GM23338 (cell line): ENCODE measurements at regions not wholly inside any gene's neighbourhood (a gene's known extent, or its start where the extent isn't known, plus 50 kb on each side); places are given as distances from the start of the nearest gene placed in this dataset.

Experiments used
- ATAC-seq: fragments of 200-7000 bp; cut with Tn5 transposase; 3 replicates; pipeline ENCODE4 v1.9.1; 2020
- DNase-seq: peaks from one replicate; pipeline ENCODE4 v3.0.0-alpha.2; 2015; ENCODE audit warnings: low spot score
- H2AFZ ChIP-seq: fragments of 200-600 bp; sonication (generic); 2 replicates; pipeline ENCODE4 v1.8.0; 2016; ENCODE audit warnings: antibody characterized with exemption, mild to moderate bottlenecking, moderate library complexity
- H3F3A ChIP-seq: fragments of 200-600 bp; sonication (generic); replicated peaks from 2 replicates; pipeline ENCODE4 v1.8.0; 2017; ENCODE audit warnings: antibody characterized with exemption, mixed run types, low read depth
- H3K27ac ChIP-seq: fragments of 200-600 bp; sonication (generic); 2 replicates; pipeline ENCODE4 v1.6.1; 2016; ENCODE audit warnings: low read depth
- H3K27me3 ChIP-seq: fragments of 200-600 bp; sonication (generic); 2 replicates; pipeline ENCODE4 v1.8.0; 2016; ENCODE audit warnings: mild to moderate bottlenecking, mixed run types, moderate library complexity; ENCODE audit not compliant: insufficient read depth
- H3K36me3 ChIP-seq: fragments of 200-600 bp; sonication (generic); 2 replicates; pipeline ENCODE4 v1.8.0; 2016; ENCODE audit warnings: mild to moderate bottlenecking; ENCODE audit not compliant: insufficient read depth
- H3K4me1 ChIP-seq: fragments of 200-600 bp; sonication (generic); 2 replicates; pipeline ENCODE4 v1.8.0; 2016; ENCODE audit warnings: mild to moderate bottlenecking, moderate library complexity; ENCODE audit not compliant: insufficient read depth
- H3K4me2 ChIP-seq: fragments of 200-600 bp; sonication (generic); 2 replicates; pipeline ENCODE4 v1.7.1; 2017; ENCODE audit warnings: mixed run types
- H3K4me3 ChIP-seq: fragments of 200-600 bp; sonication (generic); 2 replicates; pipeline ENCODE4 v1.6.1; 2016; ENCODE audit warnings: mixed run types
- H3K79me2 ChIP-seq: fragments of 200-600 bp; sonication (generic); replicated peaks from 2 replicates; pipeline ENCODE4 v1.8.0; 2017; ENCODE audit warnings: mild to moderate bottlenecking; ENCODE audit not compliant: insufficient read depth
- H3K9me2 ChIP-seq: fragments of 200-600 bp; sonication (generic); 2 replicates; pipeline ENCODE4 v1.8.0; 2017; ENCODE audit not compliant: insufficient read depth
- H4K20me1 ChIP-seq: fragments of 200-600 bp; sonication (generic); replicated peaks from 2 replicates; pipeline ENCODE4 v1.8.0; 2017; ENCODE audit warnings: mild to moderate bottlenecking; ENCODE audit not compliant: insufficient read depth
- H3K27ac Mint-ChIP-seq: 2 replicates; pipeline ENCODE4 v1.8.0; 2020; ENCODE audit warnings: inconsistent platforms, mild to moderate bottlenecking, moderate library complexity, mixed read lengths
- H3K27me3 Mint-ChIP-seq: 3 replicates; pipeline ENCODE4 v1.8.0; 2022; ENCODE audit warnings: low read depth, mild to moderate bottlenecking, moderate library complexity, mixed read lengths, inconsistent platforms; ENCODE audit not compliant: insufficient read depth, poor library complexity
- H3K36me3 Mint-ChIP-seq: 3 replicates; pipeline ENCODE4 v1.8.0; 2021; ENCODE audit warnings: low read depth, mild to moderate bottlenecking, inconsistent platforms, moderate library complexity, mixed read lengths
- H3K4me1 Mint-ChIP-seq: 3 replicates; pipeline ENCODE4 v1.8.0; 2020; ENCODE audit warnings: mild to moderate bottlenecking, inconsistent platforms, mixed read lengths
- H3K4me3 Mint-ChIP-seq: 3 replicates; pipeline ENCODE4 v1.8.0; 2021; ENCODE audit warnings: moderate library complexity, mild to moderate bottlenecking, inconsistent platforms, mixed read lengths
- H3K9me3 Mint-ChIP-seq: 3 replicates; pipeline ENCODE4 v1.8.0; 2020; ENCODE audit warnings: moderate library complexity, mild to moderate bottlenecking, inconsistent platforms, mixed read lengths
- CREB1 ChIP-seq: fragments of 250-450 bp; sonication (Bioruptor Pico); IDR thresholded peaks from 2 replicates; pipeline ENCODE4 v1.5.0; 2020; ENCODE audit warnings: low read depth, mild to moderate bottlenecking, moderate library complexity
- EZH2phosphoT487 ChIP-seq: fragments of 200-600 bp; sonication (generic); IDR thresholded peaks from one replicate; pipeline ENCODE4 v1.8.1; 2018; ENCODE audit warnings: antibody characterized with exemption; ENCODE audit not compliant: unreplicated experiment
- ZNF114 ChIP-seq: fragments of 250-450 bp; sonication (Bioruptor Pico); IDR thresholded peaks from 2 replicates; pipeline ENCODE4 v1.5.0; 2020; ENCODE audit warnings: mild to moderate bottlenecking, moderate library complexity
- TF ChIP-seq, protein P1 (sequence below): fragments of 250-450 bp; sonication (Bioruptor Pico); IDR thresholded peaks from 2 replicates; pipeline ENCODE4 v1.5.0; 2020; ENCODE audit warnings: mild to moderate bottlenecking, moderate library complexity
- TF ChIP-seq, protein P2 (sequence below), 2 experiments: fragments of 200-600 bp in 1 of 2; sonication (generic) in 1 of 2; conservative IDR thresholded peaks; 2 replicates each; pipeline versions ENCODE4 v1.5.1 to v1.6.1; 2016 to 2017; ENCODE audit warnings: antibody characterized with exemption in 2 of 2, low read depth in 2 of 2, mild to moderate bottlenecking in 2 of 2, moderate library complexity in 1 of 2
- TF ChIP-seq, protein P3 (sequence below): IDR thresholded peaks from one replicate; pipeline ENCODE4 v1.6.1; 2018; ENCODE audit warnings: antibody characterized with exemption; ENCODE audit not compliant: unreplicated experiment
- TF ChIP-seq, protein P4 (sequence below): IDR thresholded peaks from 2 replicates; pipeline ENCODE4 v1.6.1; 2016; ENCODE audit warnings: antibody characterized with exemption

GRCh38 chr5:39633057-39633456, 208.3 kb upstream of the DAB2 start (continued):
- TF ChIP-seq, protein P1, sequence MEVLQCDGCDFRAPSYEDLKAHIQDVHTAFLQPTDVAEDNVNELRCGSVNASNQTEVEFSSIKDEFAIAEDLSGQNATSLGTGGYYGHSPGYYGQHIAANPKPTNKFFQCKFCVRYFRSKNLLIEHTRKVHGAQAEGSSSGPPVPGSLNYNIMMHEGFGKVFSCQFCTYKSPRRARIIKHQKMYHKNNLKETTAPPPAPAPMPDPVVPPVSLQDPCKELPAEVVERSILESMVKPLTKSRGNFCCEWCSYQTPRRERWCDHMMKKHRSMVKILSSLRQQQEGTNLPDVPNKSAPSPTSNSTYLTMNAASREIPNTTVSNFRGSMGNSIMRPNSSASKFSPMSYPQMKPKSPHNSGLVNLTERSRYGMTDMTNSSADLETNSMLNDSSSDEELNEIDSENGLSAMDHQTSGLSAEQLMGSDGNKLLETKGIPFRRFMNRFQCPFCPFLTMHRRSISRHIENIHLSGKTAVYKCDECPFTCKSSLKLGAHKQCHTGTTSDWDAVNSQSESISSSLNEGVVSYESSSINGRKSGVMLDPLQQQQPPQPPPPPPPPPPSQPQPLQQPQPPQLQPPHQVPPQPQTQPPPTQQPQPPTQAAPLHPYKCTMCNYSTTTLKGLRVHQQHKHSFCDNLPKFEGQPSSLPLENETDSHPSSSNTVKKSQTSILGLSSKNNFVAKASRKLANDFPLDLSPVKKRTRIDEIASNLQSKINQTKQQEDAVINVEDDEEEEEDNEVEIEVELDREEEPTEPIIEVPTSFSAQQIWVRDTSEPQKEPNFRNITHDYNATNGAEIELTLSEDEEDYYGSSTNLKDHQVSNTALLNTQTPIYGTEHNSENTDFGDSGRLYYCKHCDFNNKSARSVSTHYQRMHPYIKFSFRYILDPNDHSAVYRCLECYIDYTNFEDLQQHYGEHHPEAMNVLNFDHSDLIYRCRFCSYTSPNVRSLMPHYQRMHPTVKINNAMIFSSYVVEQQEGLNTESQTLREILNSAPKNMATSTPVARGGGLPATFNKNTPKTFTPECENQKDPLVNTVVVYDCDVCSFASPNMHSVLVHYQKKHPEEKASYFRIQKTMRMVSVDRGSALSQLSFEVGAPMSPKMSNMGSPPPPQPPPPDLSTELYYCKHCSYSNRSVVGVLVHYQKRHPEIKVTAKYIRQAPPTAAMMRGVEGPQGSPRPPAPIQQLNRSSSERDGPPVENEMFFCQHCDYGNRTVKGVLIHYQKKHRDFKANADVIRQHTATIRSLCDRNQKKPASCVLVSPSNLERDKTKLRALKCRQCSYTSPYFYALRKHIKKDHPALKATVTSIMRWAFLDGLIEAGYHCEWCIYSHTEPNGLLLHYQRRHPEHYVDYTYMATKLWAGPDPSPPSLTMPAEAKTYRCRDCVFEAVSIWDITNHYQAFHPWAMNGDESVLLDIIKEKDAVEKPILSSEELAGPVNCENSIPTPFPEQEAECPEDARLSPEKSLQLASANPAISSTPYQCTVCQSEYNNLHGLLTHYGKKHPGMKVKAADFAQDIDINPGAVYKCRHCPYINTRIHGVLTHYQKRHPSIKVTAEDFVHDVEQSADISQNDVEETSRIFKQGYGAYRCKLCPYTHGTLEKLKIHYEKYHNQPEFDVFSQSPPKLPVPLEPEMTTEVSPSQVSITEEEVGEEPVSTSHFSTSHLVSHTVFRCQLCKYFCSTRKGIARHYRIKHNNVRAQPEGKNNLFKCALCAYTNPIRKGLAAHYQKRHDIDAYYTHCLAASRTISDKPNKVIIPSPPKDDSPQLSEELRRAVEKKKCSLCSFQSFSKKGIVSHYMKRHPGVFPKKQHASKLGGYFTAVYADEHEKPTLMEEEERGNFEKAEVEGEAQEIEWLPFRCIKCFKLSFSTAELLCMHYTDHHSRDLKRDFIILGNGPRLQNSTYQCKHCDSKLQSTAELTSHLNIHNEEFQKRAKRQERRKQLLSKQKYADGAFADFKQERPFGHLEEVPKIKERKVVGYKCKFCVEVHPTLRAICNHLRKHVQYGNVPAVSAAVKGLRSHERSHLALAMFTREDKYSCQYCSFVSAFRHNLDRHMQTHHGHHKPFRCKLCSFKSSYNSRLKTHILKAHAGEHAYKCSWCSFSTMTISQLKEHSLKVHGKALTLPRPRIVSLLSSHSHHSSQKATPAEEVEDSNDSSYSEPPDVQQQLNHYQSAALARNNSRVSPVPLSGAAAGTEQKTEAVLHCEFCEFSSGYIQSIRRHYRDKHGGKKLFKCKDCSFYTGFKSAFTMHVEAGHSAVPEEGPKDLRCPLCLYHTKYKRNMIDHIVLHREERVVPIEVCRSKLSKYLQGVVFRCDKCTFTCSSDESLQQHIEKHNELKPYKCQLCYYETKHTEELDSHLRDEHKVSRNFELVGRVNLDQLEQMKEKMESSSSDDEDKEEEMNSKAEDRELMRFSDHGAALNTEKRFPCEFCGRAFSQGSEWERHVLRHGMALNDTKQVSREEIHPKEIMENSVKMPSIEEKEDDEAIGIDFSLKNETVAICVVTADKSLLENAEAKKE (CRISPR knock-in tag): no peak

GRCh38 chr5:39631958-39632357, 207.2 kb upstream of the DAB2 start:
- H3K4me3 Mint-ChIP-seq: no peak overlapping the region
- no peaks in the 10 kb centered on the region for H3K9me3 Mint-ChIP-seq
- H3F3A ChIP-seq: no peaks in the 10 kb centered on the region
- no peak for DNase-seq
- no peaks in the 10 kb centered on the region for H3K27me3 Mint-ChIP-seq
- H3K4me3 ChIP-seq: no peak overlapping the region
- H3K36me3 ChIP-seq: no peaks in the 10 kb centered on the region
- TF ChIP-seq, protein P2, sequence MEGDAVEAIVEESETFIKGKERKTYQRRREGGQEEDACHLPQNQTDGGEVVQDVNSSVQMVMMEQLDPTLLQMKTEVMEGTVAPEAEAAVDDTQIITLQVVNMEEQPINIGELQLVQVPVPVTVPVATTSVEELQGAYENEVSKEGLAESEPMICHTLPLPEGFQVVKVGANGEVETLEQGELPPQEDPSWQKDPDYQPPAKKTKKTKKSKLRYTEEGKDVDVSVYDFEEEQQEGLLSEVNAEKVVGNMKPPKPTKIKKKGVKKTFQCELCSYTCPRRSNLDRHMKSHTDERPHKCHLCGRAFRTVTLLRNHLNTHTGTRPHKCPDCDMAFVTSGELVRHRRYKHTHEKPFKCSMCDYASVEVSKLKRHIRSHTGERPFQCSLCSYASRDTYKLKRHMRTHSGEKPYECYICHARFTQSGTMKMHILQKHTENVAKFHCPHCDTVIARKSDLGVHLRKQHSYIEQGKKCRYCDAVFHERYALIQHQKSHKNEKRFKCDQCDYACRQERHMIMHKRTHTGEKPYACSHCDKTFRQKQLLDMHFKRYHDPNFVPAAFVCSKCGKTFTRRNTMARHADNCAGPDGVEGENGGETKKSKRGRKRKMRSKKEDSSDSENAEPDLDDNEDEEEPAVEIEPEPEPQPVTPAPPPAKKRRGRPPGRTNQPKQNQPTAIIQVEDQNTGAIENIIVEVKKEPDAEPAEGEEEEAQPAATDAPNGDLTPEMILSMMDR (conservative IDR thresholded peaks at IDR 0.05; ENCODE audit: low read depth in 2 of 2): no peak
- TF ChIP-seq, protein P3, sequence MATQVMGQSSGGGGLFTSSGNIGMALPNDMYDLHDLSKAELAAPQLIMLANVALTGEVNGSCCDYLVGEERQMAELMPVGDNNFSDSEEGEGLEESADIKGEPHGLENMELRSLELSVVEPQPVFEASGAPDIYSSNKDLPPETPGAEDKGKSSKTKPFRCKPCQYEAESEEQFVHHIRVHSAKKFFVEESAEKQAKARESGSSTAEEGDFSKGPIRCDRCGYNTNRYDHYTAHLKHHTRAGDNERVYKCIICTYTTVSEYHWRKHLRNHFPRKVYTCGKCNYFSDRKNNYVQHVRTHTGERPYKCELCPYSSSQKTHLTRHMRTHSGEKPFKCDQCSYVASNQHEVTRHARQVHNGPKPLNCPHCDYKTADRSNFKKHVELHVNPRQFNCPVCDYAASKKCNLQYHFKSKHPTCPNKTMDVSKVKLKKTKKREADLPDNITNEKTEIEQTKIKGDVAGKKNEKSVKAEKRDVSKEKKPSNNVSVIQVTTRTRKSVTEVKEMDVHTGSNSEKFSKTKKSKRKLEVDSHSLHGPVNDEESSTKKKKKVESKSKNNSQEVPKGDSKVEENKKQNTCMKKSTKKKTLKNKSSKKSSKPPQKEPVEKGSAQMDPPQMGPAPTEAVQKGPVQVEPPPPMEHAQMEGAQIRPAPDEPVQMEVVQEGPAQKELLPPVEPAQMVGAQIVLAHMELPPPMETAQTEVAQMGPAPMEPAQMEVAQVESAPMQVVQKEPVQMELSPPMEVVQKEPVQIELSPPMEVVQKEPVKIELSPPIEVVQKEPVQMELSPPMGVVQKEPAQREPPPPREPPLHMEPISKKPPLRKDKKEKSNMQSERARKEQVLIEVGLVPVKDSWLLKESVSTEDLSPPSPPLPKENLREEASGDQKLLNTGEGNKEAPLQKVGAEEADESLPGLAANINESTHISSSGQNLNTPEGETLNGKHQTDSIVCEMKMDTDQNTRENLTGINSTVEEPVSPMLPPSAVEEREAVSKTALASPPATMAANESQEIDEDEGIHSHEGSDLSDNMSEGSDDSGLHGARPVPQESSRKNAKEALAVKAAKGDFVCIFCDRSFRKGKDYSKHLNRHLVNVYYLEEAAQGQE: no peak
- TF ChIP-seq CREB1 (CRISPR knock-in tag) (no peak), ZNF114 (CRISPR knock-in tag) (no peak), EZH2phosphoT487 (no peak)
- TF ChIP-seq, protein P4, sequence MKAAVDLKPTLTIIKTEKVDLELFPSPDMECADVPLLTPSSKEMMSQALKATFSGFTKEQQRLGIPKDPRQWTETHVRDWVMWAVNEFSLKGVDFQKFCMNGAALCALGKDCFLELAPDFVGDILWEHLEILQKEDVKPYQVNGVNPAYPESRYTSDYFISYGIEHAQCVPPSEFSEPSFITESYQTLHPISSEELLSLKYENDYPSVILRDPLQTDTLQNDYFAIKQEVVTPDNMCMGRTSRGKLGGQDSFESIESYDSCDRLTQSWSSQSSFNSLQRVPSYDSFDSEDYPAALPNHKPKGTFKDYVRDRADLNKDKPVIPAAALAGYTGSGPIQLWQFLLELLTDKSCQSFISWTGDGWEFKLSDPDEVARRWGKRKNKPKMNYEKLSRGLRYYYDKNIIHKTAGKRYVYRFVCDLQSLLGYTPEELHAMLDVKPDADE: no peak
- ATAC-seq: no peak
- H3K36me3 Mint-ChIP-seq: no peaks in the 10 kb centered on the region
- H3K27ac ChIP-seq: no peak overlapping the region
- H3K27ac Mint-ChIP-seq: no peak overlapping the region
- no peaks in the 10 kb centered on the region for H4K20me1 ChIP-seq
- H3K4me1 Mint-ChIP-seq: no peaks in the 10 kb centered on the region
- H3K27me3 ChIP-seq: no peaks in the 10 kb centered on the region
- H3K4me1 ChIP-seq: no peaks in the 10 kb centered on the region
- H3K9me2 ChIP-seq: no peaks in the 10 kb centered on the region
- no peaks in the 10 kb centered on the region for H3K79me2 ChIP-seq
- H3K4me2 ChIP-seq: no peak overlapping the region
- no peak overlapping the region for H2AFZ ChIP-seq
